Astrocyte of the cerebellum (primary cell): ENCODE measurements at regions not wholly inside any gene's neighbourhood (a gene's known extent, or its start where the extent isn't known, plus 50 kb on each side); places are given as distances from the start of the nearest gene placed in this dataset.

Experiments
- DNase-seq: peaks from one replicate; pipeline ENCODE4 v3.0.0-alpha.2; 2011; ENCODE audit warnings: low read depth
- H3K4me3 ChIP-seq: 2 replicates; pipeline ENCODE4 v1.5.1; 2011; ENCODE audit warnings: mild to moderate bottlenecking, low read depth, low read length, moderate library complexity
- in situ Hi-C: cut with HindIII; loops from 2 replicates; pipeline ENCODE4 v1.10.0; 2017; ENCODE audit warnings: low sequenced_read_pairs
- TF ChIP-seq, protein P1 (sequence below): IDR thresholded peaks from 2 replicates; pipeline ENCODE4 v1.5.1; 2012; ENCODE audit warnings: low read length, low read depth, moderate library complexity, mild to moderate bottlenecking; ENCODE audit errors: missing control alignments

- TF ChIP-seq, protein P1, sequence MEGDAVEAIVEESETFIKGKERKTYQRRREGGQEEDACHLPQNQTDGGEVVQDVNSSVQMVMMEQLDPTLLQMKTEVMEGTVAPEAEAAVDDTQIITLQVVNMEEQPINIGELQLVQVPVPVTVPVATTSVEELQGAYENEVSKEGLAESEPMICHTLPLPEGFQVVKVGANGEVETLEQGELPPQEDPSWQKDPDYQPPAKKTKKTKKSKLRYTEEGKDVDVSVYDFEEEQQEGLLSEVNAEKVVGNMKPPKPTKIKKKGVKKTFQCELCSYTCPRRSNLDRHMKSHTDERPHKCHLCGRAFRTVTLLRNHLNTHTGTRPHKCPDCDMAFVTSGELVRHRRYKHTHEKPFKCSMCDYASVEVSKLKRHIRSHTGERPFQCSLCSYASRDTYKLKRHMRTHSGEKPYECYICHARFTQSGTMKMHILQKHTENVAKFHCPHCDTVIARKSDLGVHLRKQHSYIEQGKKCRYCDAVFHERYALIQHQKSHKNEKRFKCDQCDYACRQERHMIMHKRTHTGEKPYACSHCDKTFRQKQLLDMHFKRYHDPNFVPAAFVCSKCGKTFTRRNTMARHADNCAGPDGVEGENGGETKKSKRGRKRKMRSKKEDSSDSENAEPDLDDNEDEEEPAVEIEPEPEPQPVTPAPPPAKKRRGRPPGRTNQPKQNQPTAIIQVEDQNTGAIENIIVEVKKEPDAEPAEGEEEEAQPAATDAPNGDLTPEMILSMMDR = no peak
- H3K4me3 ChIP-seq = no peak overlapping the region
- no peak for DNase-seq
- in situ Hi-C loops = no loop called here
Observed at GRCh38 chr9:1702701-1703100, 312.4 kb upstream of the SMARCA2 start.

DNA sequence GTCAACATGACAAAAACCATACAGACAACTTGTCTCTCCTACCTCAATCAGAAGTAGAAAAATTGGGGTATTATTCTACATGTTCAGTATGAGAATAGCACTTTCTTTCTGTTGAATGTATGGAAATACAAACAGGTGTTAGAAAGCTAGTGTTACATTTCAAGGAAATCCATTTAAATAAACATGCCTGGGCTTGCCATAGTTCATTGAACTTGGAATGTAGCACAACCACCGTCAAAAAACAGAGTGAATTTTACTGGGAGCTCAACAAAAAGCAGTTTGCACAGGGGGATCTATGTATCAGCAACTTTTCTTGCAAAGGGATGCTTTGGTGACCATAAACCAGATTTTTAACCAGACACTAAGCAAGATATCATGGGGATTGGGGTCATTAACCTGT is 307.9 kb upstream of the SMARCA2 start:
- no peak overlapping the region for H3K4me3 ChIP-seq
- DNase-seq = no peak
- in situ Hi-C loops = no loop called here
- TF ChIP-seq, protein P1 = no peak

DNA sequence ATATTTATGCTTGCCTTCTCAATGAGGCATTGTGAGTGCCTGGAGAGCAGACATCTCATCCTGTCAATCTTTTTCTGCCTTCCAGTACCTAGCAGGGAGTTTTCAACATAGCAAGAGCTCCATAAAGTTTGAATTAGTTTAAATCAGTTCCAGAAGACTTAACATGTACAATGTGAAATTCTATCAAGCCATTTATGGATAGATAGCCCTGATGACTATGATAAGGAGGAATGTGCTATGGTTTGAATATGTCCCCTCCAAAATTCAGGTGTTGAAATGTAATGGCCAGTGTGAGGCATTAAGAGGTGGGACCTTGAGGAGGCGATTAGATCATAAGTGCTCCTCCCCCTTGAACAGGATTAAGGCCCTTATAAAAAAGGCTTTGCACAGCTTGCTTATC is 306.9 kb upstream of the SMARCA2 start:
- in situ Hi-C loops = no loop called here
- no peak overlapping the region for H3K4me3 ChIP-seq
- TF ChIP-seq, protein P1 = no peak
- no peak for DNase-seq

- no peak for DNase-seq
- in situ Hi-C loops = no loop called here
Observed at GRCh38 chr9:1709347-1709746, 305.8 kb upstream of the SMARCA2 start.

DNA sequence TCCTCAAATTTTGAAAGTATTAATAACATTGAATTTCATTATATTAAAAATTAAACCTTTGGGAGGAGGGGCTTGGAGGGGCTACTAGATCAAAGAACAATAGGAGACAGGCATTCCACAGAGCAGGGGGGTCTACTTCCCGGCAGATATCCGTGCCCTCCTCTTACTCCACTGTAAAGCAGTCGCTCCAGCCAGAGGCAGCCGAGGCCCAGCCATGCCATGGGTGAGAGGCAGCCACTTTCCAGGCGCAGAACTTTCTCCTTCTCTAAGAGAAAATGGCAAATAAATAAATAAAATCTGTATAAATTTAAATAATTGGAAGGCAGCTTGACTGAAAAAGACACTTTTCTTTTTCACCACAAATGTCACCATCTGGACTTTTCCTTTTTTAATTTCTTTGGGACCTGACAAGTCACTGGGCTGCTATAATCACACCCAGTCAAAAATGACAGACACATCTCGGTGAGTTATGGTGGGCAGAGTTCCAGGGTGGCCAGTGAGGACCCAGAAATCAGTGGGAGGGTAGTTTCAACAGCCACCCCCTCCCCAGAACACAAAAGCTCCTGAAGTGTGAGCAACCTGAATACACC is 302.2 kb upstream of the SMARCA2 start:
- DNase-seq = no peak
- TF ChIP-seq, protein P1 = no peak
- no peak overlapping the region for H3K4me3 ChIP-seq
- in situ Hi-C loops = no loop called here

More at GRCh38 chr9:1709347-1709746, 305.8 kb upstream of the SMARCA2 start:
- TF ChIP-seq, protein P1 = no peak
- no peak overlapping the region for H3K4me3 ChIP-seq

- in situ Hi-C loops = no loop called here
- TF ChIP-seq, protein P1 = no peak
- DNase-seq = no peak
- no peak overlapping the region for H3K4me3 ChIP-seq
Observed at GRCh38 chr9:1713841-1714240, 301.3 kb upstream of the SMARCA2 start.
